RWPE2 (cell line): ENCODE measurements at regions not wholly inside any gene's neighbourhood (a gene's known extent, or its start where the extent isn't known, plus 50 kb on each side); places are given as distances from the start of the nearest gene placed in this dataset.
A peak's percentile ranks its signal among the peaks of the same experiment; 100 is the strongest.

Experiments
- ATAC-seq: fragments of 200-7000 bp; cut with Tn5 transposase; 3 replicates; pipeline ENCODE4 v1.9.1; 2021; ENCODE audit warnings: low read depth
- DNase-seq: peaks from one replicate; pipeline ENCODE4 v3.0.0-alpha.2; 2020; ENCODE audit warnings: low spot score
- H3K27ac ChIP-seq: fragments of 450-650 bp; 2 replicates; pipeline ENCODE4 v1.5.1; 2017; ENCODE audit warnings: mild to moderate bottlenecking; ENCODE audit not compliant: poor library complexity, severe bottlenecking
- H3K27me3 ChIP-seq: fragments of 250-450 bp; sonication (Bioruptor Pico); 2 replicates; pipeline ENCODE4 v1.5.1; 2021; ENCODE audit warnings: mild to moderate bottlenecking, moderate library complexity; ENCODE audit not compliant: insufficient read depth, poor library complexity, severe bottlenecking
- H3K36me3 ChIP-seq: fragments of 250-450 bp; sonication (Bioruptor Pico); 2 replicates; pipeline ENCODE4 v1.5.1; 2020; ENCODE audit warnings: low read depth, mild to moderate bottlenecking, moderate library complexity
- H3K4me1 ChIP-seq: fragments of 250-450 bp; sonication (Bioruptor Pico); 2 replicates; pipeline ENCODE4 v1.5.1; 2021; ENCODE audit warnings: mild to moderate bottlenecking, moderate library complexity; ENCODE audit not compliant: insufficient read depth, poor library complexity, severe bottlenecking
- H3K4me3 ChIP-seq: fragments of 250-450 bp; sonication (Bioruptor Pico); 2 replicates; pipeline ENCODE4 v1.5.1; 2021; ENCODE audit warnings: mild to moderate bottlenecking, moderate library complexity; ENCODE audit not compliant: severe bottlenecking
- H3K9me3 ChIP-seq: fragments of 250-450 bp; sonication (Bioruptor Pico); 2 replicates; pipeline ENCODE4 v1.5.1; 2021; ENCODE audit warnings: mild to moderate bottlenecking, moderate library complexity; ENCODE audit not compliant: severe bottlenecking
- CTCF ChIP-seq: fragments of 450-650 bp; IDR thresholded peaks from one replicate; pipeline ENCODE4 v1.5.1; 2017; ENCODE audit warnings: mild to moderate bottlenecking, moderate library complexity; ENCODE audit not compliant: poor library complexity, severe bottlenecking

GRCh38 chr6:112800439-112800838 is 453.3 kb downstream of the RFPL4B start:
- no peak overlapping the region for H3K4me3 ChIP-seq
- peaks cover 8% of the 10 kb centered on the region for H3K4me1 ChIP-seq
- H3K9me3 ChIP-seq = no peaks in the 10 kb centered on the region
- no peak for TF ChIP-seq CTCF
- ATAC-seq (no peak), DNase-seq (no peak)
- H3K27me3 ChIP-seq = no peaks in the 10 kb centered on the region
- no peaks in the 10 kb centered on the region for H3K36me3 ChIP-seq
- H3K27ac ChIP-seq = no peak overlapping the region

- Histone ChIP-seq H3K9me3 (no peaks in the 10 kb centered on the region), H3K27me3 (no peaks in the 10 kb centered on the region), H3K4me1 (peaks cover 8% of the 10 kb centered on the region), H3K4me3 (no peak overlapping the region), H3K36me3 (no peaks in the 10 kb centered on the region), H3K27ac (no peak overlapping the region)
- ATAC-seq (no peak), DNase-seq (no peak)
- TF ChIP-seq CTCF = no peak
Observed at GRCh38 chr6:112800916-112801315, 453.8 kb downstream of the RFPL4B start.

- no peaks in the 10 kb centered on the region for H3K9me3 ChIP-seq
- H3K27me3 ChIP-seq = no peaks in the 10 kb centered on the region
- H3K4me1 ChIP-seq = peaks cover 8% of the 10 kb centered on the region
- no peak overlapping the region for H3K4me3 ChIP-seq
- TF ChIP-seq CTCF = no peak
- H3K36me3 ChIP-seq = no peaks in the 10 kb centered on the region
- DNase-seq (no peak), ATAC-seq (no peak)
- peak overlapping the region; percentile 41 for H3K27ac ChIP-seq
Observed at GRCh38 chr6:112801468-112802080, 454.4 kb downstream of the RFPL4B start.

GRCh38 chr6:112802144-112802543 is 455.0 kb downstream of the RFPL4B start:
- no peaks in the 10 kb centered on the region for H3K9me3 ChIP-seq
- H3K27ac ChIP-seq = peak overlapping the region; percentile 41
- no peaks in the 10 kb centered on the region for H3K27me3 ChIP-seq
- no peak for TF ChIP-seq CTCF
- H3K4me1 ChIP-seq = peaks cover 8% of the 10 kb centered on the region
- peak; percentile 84 for ATAC-seq
- no peaks in the 10 kb centered on the region for H3K36me3 ChIP-seq
- no peak overlapping the region for H3K4me3 ChIP-seq
- DNase-seq = no peak

GRCh38 chr6:112804638-112805330 is 457.7 kb downstream of the RFPL4B start:
- no peak overlapping the region for H3K27ac ChIP-seq
- no peak for TF ChIP-seq CTCF
- H3K9me3 ChIP-seq = no peaks in the 10 kb centered on the region
- no peaks in the 10 kb centered on the region for H3K27me3 ChIP-seq
- no peaks in the 10 kb centered on the region for H3K36me3 ChIP-seq
- H3K4me1 ChIP-seq = peaks cover 8% of the 10 kb centered on the region
- DNase-seq (no peak), ATAC-seq (no peak)
- H3K4me3 ChIP-seq = no peak overlapping the region
